LNCaP clone FGC (cell line): ENCODE measurements at regions not wholly inside any gene's neighbourhood (a gene's known extent, or its start where the extent isn't known, plus 50 kb on each side); places are given as distances from the start of the nearest gene placed in this dataset.

Experiments
- DNase-seq: peaks from one replicate; pipeline ENCODE4 v3.0.0-alpha.2; 2011; ENCODE audit warnings: low read depth
- H3K4me3 ChIP-seq: 2 replicates; pipeline ENCODE4 v1.5.1; 2011; ENCODE audit warnings: mild to moderate bottlenecking, low read depth, low read length, control low read depth
- CTCF ChIP-seq: IDR thresholded peaks from 2 replicates; pipeline ENCODE4 v1.5.1; 2012; ENCODE audit warnings: mild to moderate bottlenecking; ENCODE audit not compliant: control insufficient read depth, insufficient read depth; ENCODE audit errors: extremely low read depth

GRCh38 chr3:152192936-152193672 lies 75.6 kb upstream of the MBNL1 start:
- TF ChIP-seq CTCF: no peak
- no peak for DNase-seq
- no peak overlapping the region for H3K4me3 ChIP-seq

- no peak for TF ChIP-seq CTCF
- DNase-seq: no peak
- no peak overlapping the region for H3K4me3 ChIP-seq
Observed at GRCh38 chr3:152193673-152194267, 75.0 kb upstream of the MBNL1 start.

GRCh38 chr3:152195206-152195605 lies 73.5 kb upstream of the MBNL1 start:
- no peak for DNase-seq
- no peak overlapping the region for H3K4me3 ChIP-seq
- no peak for TF ChIP-seq CTCF

GRCh38 chr3:152196782-152197181 lies 71.9 kb upstream of the MBNL1 start:
- no peak for DNase-seq
- TF ChIP-seq CTCF: no peak

GRCh38 chr3:152197451-152197850 lies 71.3 kb upstream of the MBNL1 start:
- TF ChIP-seq CTCF: no peak
- no peak for DNase-seq
- no peak overlapping the region for H3K4me3 ChIP-seq

More at GRCh38 chr3:152196782-152197181, 71.9 kb upstream of the MBNL1 start:
- H3K4me3 ChIP-seq: no peak overlapping the region

GRCh38 chr3:152197937-152198336 lies 70.8 kb upstream of the MBNL1 start:
- TF ChIP-seq CTCF: no peak
- no peak overlapping the region for H3K4me3 ChIP-seq
- no peak for DNase-seq
